Thymus (tissue), 11 donors: ENCODE measurements at regions not wholly inside any gene's neighbourhood (a gene's known extent, or its start where the extent isn't known, plus 50 kb on each side); places are given as distances from the start of the nearest gene placed in this dataset.
A peak's percentile ranks its signal among the peaks of the same experiment; 100 is the strongest.

Experiments
- DNase-seq, 9 donors: peaks; one replicate each; pipeline ENCODE4 v3.0.0-alpha.2; 2013; ENCODE audit warnings: low spot score in 9 of 9, low read depth in 6 of 9, missing footprints in 1 of 9
- H3K27ac ChIP-seq, 2 donors: one replicate each; pipeline ENCODE4 v1.5.1; 2013; ENCODE audit warnings: control low read depth in 1 of 2, low read depth in 1 of 2, low read length in 1 of 2, mild to moderate bottlenecking in 1 of 2, moderate library complexity in 1 of 2
- H3K27me3 ChIP-seq, 2 donors: one replicate each; pipeline ENCODE4 v1.5.1; 2013; ENCODE audit warnings: low read length in 1 of 2; ENCODE audit not compliant: control insufficient read depth in 2 of 2, insufficient read depth in 1 of 2
- H3K36me3 ChIP-seq, 2 donors: one replicate each; pipeline ENCODE4 v1.5.1; 2013; ENCODE audit warnings: low read length in 1 of 2, mild to moderate bottlenecking in 1 of 2, moderate library complexity in 1 of 2; ENCODE audit not compliant: control insufficient read depth in 2 of 2, insufficient read depth in 2 of 2
- H3K4me1 ChIP-seq, 2 donors: one replicate each; pipeline ENCODE4 v1.5.1; 2013; ENCODE audit warnings: low read length in 2 of 2; ENCODE audit not compliant: control insufficient read depth in 2 of 2, insufficient read depth in 2 of 2
- H3K4me3 ChIP-seq, 2 donors: one replicate each; pipeline ENCODE4 v1.5.1; 2013; ENCODE audit warnings: low read length in 2 of 2, control low read depth in 1 of 2, mild to moderate bottlenecking in 1 of 2
- H3K9me3 ChIP-seq, 2 donors: one replicate each; pipeline ENCODE4 v1.5.1; 2013; ENCODE audit warnings: low read length in 1 of 2, mild to moderate bottlenecking in 1 of 2; ENCODE audit not compliant: control insufficient read depth in 2 of 2, insufficient read depth in 1 of 2
- WGBS: extraction: QIAGEN DNeasy Blood & Tissue Kit; methylation state at CpG from one replicate; pipeline ENCODE4 v1.1.7; 2013; 5-methylcytosine and 5-hydroxymethylcytosine counted together
- donor health status: healthy.

- Histone ChIP-seq H3K36me3 (no peaks in the 10 kb centered on the region), H3K4me3 (no peak overlapping the region), H3K27ac (no peak overlapping the region), H3K9me3 (no peaks in the 10 kb centered on the region), H3K27me3 (no peaks in the 10 kb centered on the region), H3K4me1 (no peaks in the 10 kb centered on the region)
- no peak for DNase-seq
- WGBS: 85% methylated on average over 11 of the region's 11 CpGs
These were observed 124.3 kb upstream of the FGF3 start for GRCh38 chr11:69943506-69943905.

- DNase-seq: no peak
- Histone ChIP-seq H3K9me3 (no peaks in the 10 kb centered on the region), H3K27ac (no peak overlapping the region), H3K4me3 (no peak overlapping the region), H3K27me3 (no peaks in the 10 kb centered on the region), H3K4me1 (no peaks in the 10 kb centered on the region), H3K36me3 (no peaks in the 10 kb centered on the region)
- WGBS: 92% methylated on average over 10 of the region's 10 CpGs
These were observed 125.1 kb upstream of the FGF3 start for GRCh38 chr11:69944146-69944795.

DNA sequence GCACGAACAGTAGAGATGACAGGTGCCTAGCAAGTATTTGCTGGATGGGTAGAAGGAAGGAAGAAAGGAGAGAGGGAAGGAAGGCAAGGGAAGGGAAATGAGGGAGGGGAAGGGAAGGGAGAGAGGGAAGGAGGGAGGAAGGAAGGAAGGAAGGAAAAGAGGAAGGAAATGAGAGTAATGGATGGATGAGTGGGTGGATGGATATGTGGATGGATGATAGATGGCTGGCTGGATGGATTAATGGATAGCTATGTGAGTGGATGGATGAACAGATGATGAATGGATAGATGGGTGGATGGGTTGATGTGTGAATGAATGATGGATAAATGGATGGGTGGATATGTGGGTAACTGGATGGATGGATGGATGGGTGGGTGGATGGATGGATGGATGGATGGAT is 125.9 kb upstream of the FGF3 start:
- Histone ChIP-seq H3K4me1 (no peaks in the 10 kb centered on the region), H3K36me3 (no peaks in the 10 kb centered on the region), H3K27ac (no peak overlapping the region), H3K9me3 (peaks cover under 1 to 2% of the 10 kb centered on the region in 2 donors), H3K4me3 (no peak overlapping the region), H3K27me3 (no peaks in the 10 kb centered on the region)
- WGBS: 82% methylated on average over 1 of the region's 1 CpG
- DNase-seq: no peak

DNA sequence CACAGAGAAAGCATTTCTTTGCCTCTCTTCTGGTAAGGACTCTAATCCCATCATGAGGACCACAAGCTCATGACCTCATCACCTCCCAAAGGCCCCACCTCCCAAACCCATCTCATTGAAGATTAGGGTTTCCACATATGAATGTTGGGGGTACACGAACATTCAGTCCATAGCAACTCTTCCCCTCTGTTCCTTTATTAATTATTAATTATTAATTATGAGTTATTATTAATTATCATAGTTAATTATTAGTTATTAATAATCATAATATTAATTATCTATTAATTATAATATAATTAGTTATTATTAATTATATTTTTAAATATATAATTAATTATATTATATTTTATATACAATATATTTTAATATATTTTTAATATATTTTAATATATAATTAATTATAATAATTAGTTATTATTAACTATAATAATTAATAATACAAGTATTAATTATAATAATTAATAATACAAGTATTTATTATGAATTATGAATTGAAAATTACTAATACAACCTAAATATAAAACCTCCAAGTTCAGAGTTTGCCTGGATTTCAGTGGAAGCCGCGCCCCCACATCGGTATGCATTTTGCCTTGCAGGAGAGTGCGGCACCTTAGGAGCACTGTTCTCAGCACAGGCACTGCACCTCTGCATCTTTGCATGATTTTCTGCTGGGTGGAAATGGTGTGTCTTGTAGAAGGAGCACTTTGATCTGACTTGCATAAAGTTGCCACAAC is 128.0 kb upstream of the FGF3 start:
- WGBS: 93% methylated on average over 5 of the region's 5 CpGs
- Histone ChIP-seq H3K27me3 (no peaks in the 10 kb centered on the region), H3K4me1 (no peaks in the 10 kb centered on the region), H3K27ac (no peak overlapping the region), H3K36me3 (no peaks in the 10 kb centered on the region), H3K4me3 (no peak overlapping the region), H3K9me3 (peaks cover 2 to 4% of the 10 kb centered on the region in 2 donors)
- DNase-seq: peak in 1 of 9 donors; percentile 14

DNA sequence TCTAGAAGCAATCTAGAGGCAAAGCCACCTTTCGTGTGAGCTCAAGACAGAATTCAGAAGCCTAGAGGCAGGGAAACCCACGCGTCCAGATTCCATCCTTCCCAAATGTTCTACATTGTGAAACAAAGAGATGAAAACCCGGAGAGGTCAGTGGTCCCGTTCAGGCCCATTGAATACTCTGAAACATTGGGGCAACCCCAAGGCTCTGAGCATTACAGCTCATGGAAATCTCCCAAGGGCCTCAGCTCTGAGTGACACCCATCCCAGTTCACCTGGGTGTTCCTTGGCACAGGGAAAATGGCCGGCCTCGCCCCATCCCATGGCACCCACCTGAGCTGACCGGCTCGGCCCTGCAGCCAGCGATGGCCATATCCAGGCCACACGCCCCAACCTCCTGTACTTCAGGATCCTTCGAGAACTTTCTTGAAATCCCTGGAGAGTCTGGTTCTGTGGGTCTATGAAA is 128.6 kb upstream of the FGF3 start:
- peaks cover 2 to 4% of the 10 kb centered on the region in 2 donors for H3K9me3 ChIP-seq
- no peak overlapping the region for H3K27ac ChIP-seq
- 91% methylated on average over 12 of the region's 12 CpGs for WGBS
- no peak overlapping the region for H3K4me3 ChIP-seq
- DNase-seq: no peak
- no peaks in the 10 kb centered on the region for H3K27me3 ChIP-seq
- H3K36me3 ChIP-seq: no peaks in the 10 kb centered on the region
- no peaks in the 10 kb centered on the region for H3K4me1 ChIP-seq

GRCh38 chr11:69948256-69949141 is 129.3 kb upstream of the FGF3 start:
- no peaks in the 10 kb centered on the region for H3K36me3 ChIP-seq
- H3K4me1 ChIP-seq: no peaks in the 10 kb centered on the region
- peaks cover 2 to 4% of the 10 kb centered on the region in 2 donors for H3K9me3 ChIP-seq
- H3K27me3 ChIP-seq: no peaks in the 10 kb centered on the region
- no peak overlapping the region for H3K27ac ChIP-seq
- WGBS: 57% methylated on average over 24 of the region's 24 CpGs
- peak in 1 of 9 donors; percentile 9 for DNase-seq
- no peak overlapping the region for H3K4me3 ChIP-seq

DNA sequence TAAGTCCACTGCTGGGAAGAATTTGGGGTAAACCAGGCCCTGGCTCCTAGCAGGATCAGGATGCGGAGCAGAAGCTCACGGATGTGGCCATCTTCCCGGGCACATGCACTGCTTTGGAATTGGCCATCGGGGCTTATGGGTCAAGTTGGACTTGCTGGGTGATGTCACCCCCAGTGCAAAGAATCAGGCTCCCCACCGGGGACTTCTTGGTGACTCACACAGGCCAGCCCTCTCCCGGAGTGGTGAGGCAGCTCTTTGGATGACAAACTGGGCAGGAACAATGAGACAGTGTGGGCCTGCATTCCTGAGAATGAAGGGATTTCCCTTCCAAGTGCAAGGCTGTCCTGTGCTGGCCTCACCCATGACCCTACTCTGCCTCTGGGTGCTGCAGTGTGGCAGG is 128.8 kb upstream of the ANO1 start:
- 85% methylated on average over 6 of the region's 6 CpGs for WGBS
- Histone ChIP-seq H3K4me1 (no peaks in the 10 kb centered on the region), H3K4me3 (no peak overlapping the region), H3K9me3 (peaks cover 2 to 4% of the 10 kb centered on the region in 2 donors), H3K27ac (no peak overlapping the region), H3K27me3 (no peaks in the 10 kb centered on the region), H3K36me3 (no peaks in the 10 kb centered on the region)
- no peak for DNase-seq

DNA sequence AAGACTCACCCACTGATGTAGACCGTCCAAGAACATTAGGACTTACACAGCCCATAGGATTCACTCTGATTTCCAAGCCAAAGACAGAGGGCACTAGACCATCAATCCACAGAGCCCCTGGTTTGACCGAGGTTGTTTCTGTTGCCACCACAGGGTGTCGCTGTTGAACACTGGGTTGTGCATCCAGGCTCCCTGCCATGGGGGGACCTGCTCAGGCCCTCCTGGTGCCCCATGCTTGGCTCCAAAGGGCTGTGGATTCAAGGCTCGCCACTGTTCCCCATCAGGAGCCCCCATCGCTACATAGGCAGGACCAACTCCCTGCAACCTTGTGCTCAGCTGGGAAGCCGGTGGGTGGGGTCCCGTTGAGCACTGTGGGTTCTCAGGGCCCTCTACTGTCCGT is 128.0 kb upstream of the ANO1 start:
- H3K4me3 ChIP-seq: no peak overlapping the region
- no peaks in the 10 kb centered on the region for H3K4me1 ChIP-seq
- H3K27ac ChIP-seq: no peak overlapping the region
- H3K27me3 ChIP-seq: no peaks in the 10 kb centered on the region
- no peaks in the 10 kb centered on the region for H3K36me3 ChIP-seq
- WGBS: 65% methylated on average over 8 of the region's 8 CpGs
- DNase-seq: peak in 1 of 9 donors; percentile 24
- peaks cover 2 to 4% of the 10 kb centered on the region in 2 donors for H3K9me3 ChIP-seq

DNA sequence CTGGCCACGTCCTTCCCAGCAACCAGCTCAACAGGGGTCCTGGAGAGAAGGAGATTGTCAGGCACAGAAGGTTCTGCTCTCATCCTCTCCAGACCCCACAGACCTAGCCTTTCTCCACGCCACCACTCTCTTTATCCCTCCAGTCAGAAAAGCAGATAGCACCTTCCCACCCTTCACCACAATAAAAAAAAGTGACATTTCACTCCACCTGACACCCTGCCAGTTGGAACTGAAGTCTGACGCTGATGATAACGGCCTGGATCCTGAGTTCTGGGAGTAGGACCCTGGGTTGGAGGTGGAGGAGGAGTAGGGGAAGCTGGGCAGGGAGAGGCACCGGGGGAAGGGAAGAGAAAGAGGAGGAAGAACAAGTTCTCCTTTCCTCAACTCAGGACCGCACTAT is 127.5 kb upstream of the ANO1 start:
- H3K9me3 ChIP-seq: peaks cover 2 to 4% of the 10 kb centered on the region in 2 donors
- H3K36me3 ChIP-seq: no peaks in the 10 kb centered on the region
- WGBS: 69% methylated on average over 6 of the region's 6 CpGs
- no peak overlapping the region for H3K27ac ChIP-seq
- no peak overlapping the region for H3K4me3 ChIP-seq
- no peak for DNase-seq
- no peaks in the 10 kb centered on the region for H3K27me3 ChIP-seq
- H3K4me1 ChIP-seq: no peaks in the 10 kb centered on the region
